Kidney (tissue), 13 donors: ENCODE measurements at regions not wholly inside any gene's neighbourhood (a gene's known extent, or its start where the extent isn't known, plus 50 kb on each side); places are given as distances from the start of the nearest gene placed in this dataset.
A peak's percentile ranks its signal among the peaks of the same experiment; 100 is the strongest.

ENCODE experiments used
- DNase-seq, 5 donors: peaks; one replicate each; pipeline ENCODE4 v3.0.0-alpha.2; 2013 to 2020
- FAIRE-seq: peaks from 2 replicates; lab custom pipeline; 2012; peaks lifted over from hg19 to GRCh38; lab: Jason Lieb, UNC
- H3K27ac ChIP-seq, 2 donors: one replicate each; pipeline ENCODE4 v1.7.0; 2013; ENCODE audit warnings: low read depth in 2 of 2, low read length in 2 of 2, inconsistent platforms in 1 of 2
- H3K27me3 ChIP-seq: one replicate; pipeline ENCODE4 v1.7.1; 2013; ENCODE audit warnings: low read length, inconsistent platforms; ENCODE audit not compliant: control insufficient read depth, insufficient read depth
- H3K36me3 ChIP-seq, 3 donors: one replicate each; pipeline versions ENCODE4 v1.7.0 to v1.7.1; 2013; ENCODE audit warnings: low read length in 3 of 3, control low read depth in 1 of 3, inconsistent platforms in 1 of 3; ENCODE audit not compliant: insufficient read depth in 3 of 3, control insufficient read depth in 2 of 3
- H3K4me1 ChIP-seq, 3 donors: one replicate each; pipeline versions ENCODE4 v1.7.0 to v1.7.1; 2013; ENCODE audit warnings: low read length in 3 of 3, inconsistent platforms in 1 of 3, low read depth in 1 of 3; ENCODE audit not compliant: control insufficient read depth in 2 of 3, insufficient read depth in 2 of 3
- H3K4me3 ChIP-seq, 3 donors: one replicate each; pipeline versions ENCODE4 v1.7.0 to v1.8.1; 2013; ENCODE audit warnings: low read length in 3 of 3, control low read depth in 1 of 3, inconsistent platforms in 1 of 3
- H3K9ac ChIP-seq, 3 donors: one replicate each; pipeline versions ENCODE4 v1.7.0 to v1.7.1; 2013; ENCODE audit warnings: low read length in 3 of 3, control low read depth in 1 of 3, inconsistent platforms in 1 of 3
- H3K9me3 ChIP-seq, 3 donors: one replicate each; pipeline versions ENCODE4 v1.7.0 to v1.7.1; 2013; ENCODE audit warnings: low read length in 3 of 3, control low read depth in 1 of 3, inconsistent platforms in 1 of 3; ENCODE audit not compliant: control insufficient read depth in 2 of 3, insufficient read depth in 1 of 3
- CTCF ChIP-seq: IDR thresholded peaks from 3 replicates; pipeline ENCODE4 v1.5.1; 2012; ENCODE audit warnings: mild to moderate bottlenecking, moderate library complexity, borderline replicate concordance; ENCODE audit not compliant: insufficient read depth; ENCODE audit errors: extremely low read depth
- intact Hi-C: fragments of 100-400 bp; cut with DNase I; formaldehyde crosslinking; loops from one replicate; pipeline ENCODE4 v1.11.1; 2022
- donor health status: control.
- donor health status: control.
- donor health status: control.
- donor health status: control.
- donor health status: control.
- donor health status: DM: yes; HTN: yes; CAD: no.
- donor health status: Normal renal cell carcinoma (clear cell type).

GRCh38 chr6:76382201-76382600, 309.7 kb upstream of the IMPG1 start:
- FAIRE-seq: no peak
- intact Hi-C loops: no loop called here
- H3K4me3 ChIP-seq: no peak overlapping the region
- no peak overlapping the region for H3K27ac ChIP-seq
- no peak for DNase-seq
- H3K4me1 ChIP-seq: no peaks in the 10 kb centered on the region
- TF ChIP-seq CTCF: no peak
- peaks cover 0 to 2% (median 0%) of the 10 kb centered on the region in 3 donors for H3K9me3 ChIP-seq
- no peak overlapping the region for H3K9ac ChIP-seq
- no peaks in the 10 kb centered on the region for H3K27me3 ChIP-seq
- no peaks in the 10 kb centered on the region for H3K36me3 ChIP-seq

GRCh38 chr6:76381612-76382011, 309.1 kb upstream of the IMPG1 start:
- H3K27me3 ChIP-seq: no peaks in the 10 kb centered on the region
- FAIRE-seq: no peak

GRCh38 chr6:76351275-76351674, 278.8 kb upstream of the IMPG1 start:
- H3K9ac ChIP-seq: no peak overlapping the region
- FAIRE-seq (no peak), DNase-seq (peak in 2 of 5 donors; percentile 1 to 18)
- intact Hi-C loops: no loop called here
- H3K4me3 ChIP-seq: no peak overlapping the region
- TF ChIP-seq CTCF: peak; percentile 6
- no peaks in the 10 kb centered on the region for H3K36me3 ChIP-seq
- H3K27ac ChIP-seq: no peak overlapping the region
- no peaks in the 10 kb centered on the region for H3K9me3 ChIP-seq
- H3K27me3 ChIP-seq: no peaks in the 10 kb centered on the region
- H3K4me1 ChIP-seq: no peaks in the 10 kb centered on the region

More at GRCh38 chr6:76381612-76382011, 309.1 kb upstream of the IMPG1 start:
- Histone ChIP-seq H3K36me3 (no peaks in the 10 kb centered on the region), H3K27ac (no peak overlapping the region), H3K4me3 (no peak overlapping the region), H3K9me3 (peaks cover 0 to 2% (median 0%) of the 10 kb centered on the region in 3 donors), H3K4me1 (no peaks in the 10 kb centered on the region), H3K9ac (no peak overlapping the region)
- TF ChIP-seq CTCF: no peak
- no peak for DNase-seq
- intact Hi-C loops: no loop called here

GRCh38 chr6:76347539-76347938, 275.1 kb upstream of the IMPG1 start:
- H3K36me3 ChIP-seq: no peaks in the 10 kb centered on the region
- DNase-seq (peak in 2 of 5 donors; percentile 4 to 16), FAIRE-seq (no peak)
- no peak overlapping the region for H3K4me3 ChIP-seq
- H3K9ac ChIP-seq: no peak overlapping the region
- no peak overlapping the region for H3K27ac ChIP-seq
- no peaks in the 10 kb centered on the region for H3K27me3 ChIP-seq
- H3K4me1 ChIP-seq: no peaks in the 10 kb centered on the region
- H3K9me3 ChIP-seq: no peaks in the 10 kb centered on the region
- no peak for TF ChIP-seq CTCF
- intact Hi-C loops: no loop called here
